Gastroesophageal sphincter (tissue), 4 donors: ENCODE measurements at regions not wholly inside any gene's neighbourhood (a gene's known extent, or its start where the extent isn't known, plus 50 kb on each side); places are given as distances from the start of the nearest gene placed in this dataset.

ENCODE experiments used
- ATAC-seq: fragments of 150-250 bp; one replicate; pipeline ENCODE4 v1.9.1; 2016; ENCODE audit warnings: mild to moderate bottlenecking, moderate library complexity
- H3K27ac ChIP-seq, 4 donors: fragments of 200-600 bp; sonication (generic) in 3 of 4; 1 replicate in 3 of 4; 2 replicates in 1 of 4; pipeline ENCODE4 v1.5.1; 2016 to 2019
- H3K27me3 ChIP-seq: fragments of 200-600 bp; sonication (generic); one replicate; pipeline ENCODE4 v1.5.1; 2019
- H3K36me3 ChIP-seq, 2 donors: fragments of 200-600 bp; sonication (generic); one replicate each; pipeline ENCODE4 v1.5.1; 2019; ENCODE audit warnings: control low read depth in 1 of 2
- H3K4me1 ChIP-seq, 3 donors: fragments of 200-600 bp; sonication (generic); 1 replicate in 2 of 3; 2 replicates in 1 of 3; pipeline ENCODE4 v1.5.1; 2016 to 2019; ENCODE audit warnings: control low read depth in 2 of 3
- H3K4me3 ChIP-seq, 2 donors: fragments of 200-600 bp; sonication (generic); one replicate each; pipeline ENCODE4 v1.5.1; 2019; ENCODE audit warnings: mild to moderate bottlenecking in 1 of 2, moderate library complexity in 1 of 2
- H3K9me3 ChIP-seq, 3 donors: fragments of 200-600 bp; sonication (generic); one replicate each; pipeline ENCODE4 v1.5.1; 2017 to 2019; ENCODE audit warnings: control low read depth in 2 of 3
- EP300 ChIP-seq: sonication (generic); formaldehyde crosslinking; IDR thresholded peaks from one replicate; pipeline ENCODE4 v1.6.1; 2017; ENCODE audit warnings: antibody characterized with exemption, mild to moderate bottlenecking
- POLR2A ChIP-seq, 2 donors: fragments of 450-650 bp; IDR thresholded peaks; one replicate each; pipeline ENCODE4 v1.6.1; 2017; ENCODE audit warnings: antibody characterized with exemption in 2 of 2, mild to moderate bottlenecking in 2 of 2, moderate library complexity in 1 of 2
- POLR2AphosphoS5 ChIP-seq: sonication (generic); formaldehyde crosslinking; IDR thresholded peaks from one replicate; pipeline ENCODE4 v1.6.1; 2017; ENCODE audit warnings: antibody characterized with exemption
- WGBS, 2 donors: methylation state at CpG; one replicate each; pipeline ENCODE4 v1.1.5; 2018; ENCODE audit warnings: low coverage in 1 of 2; 5-methylcytosine and 5-hydroxymethylcytosine counted together
- TF ChIP-seq, protein P1 (sequence below), 4 experiments: fragments of 200-600 bp in 2 of 4; fragments of 450-650 bp in 2 of 4; sonication (generic) in 1 of 4; IDR thresholded peaks; one replicate each; pipeline ENCODE4 v1.5.1; 2017 to 2019; ENCODE audit warnings: antibody characterized with exemption in 4 of 4, mild to moderate bottlenecking in 2 of 4, moderate library complexity in 2 of 4

DNA sequence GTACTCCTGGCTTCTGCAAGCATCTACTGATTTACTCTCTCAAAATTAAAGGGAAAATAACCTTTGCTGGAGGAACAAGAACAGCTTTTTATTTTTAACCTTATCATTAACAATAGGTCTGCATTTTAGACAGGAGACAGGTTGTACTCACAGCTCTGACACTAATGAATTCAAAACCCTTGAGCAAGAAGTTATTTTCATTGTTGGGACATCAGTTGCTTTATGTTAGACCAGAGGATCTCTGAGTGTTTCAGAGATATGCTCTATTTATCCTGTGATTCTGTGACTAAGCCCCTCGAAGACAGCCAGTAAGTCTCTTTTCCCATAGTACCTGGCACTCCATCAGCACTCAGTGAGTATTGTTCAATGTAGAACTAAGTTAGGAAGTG, 190.2 kb upstream of the PCSK5 start:
- H3K4me1 ChIP-seq, result no peaks in the 10 kb centered on the region
- H3K4me3 ChIP-seq, result no peak overlapping the region
- WGBS, 2 donors, result 33% methylated on average over 1 of the region's 1 CpG; no CpG with 5 or more reads in 1 of the 2 donors
- TF ChIP-seq POLR2AphosphoS5, result no peak
- TF ChIP-seq EP300, result no peak
- TF ChIP-seq POLR2A (IDR thresholded peaks at IDR 0.05), result no peak
- TF ChIP-seq, protein P1, sequence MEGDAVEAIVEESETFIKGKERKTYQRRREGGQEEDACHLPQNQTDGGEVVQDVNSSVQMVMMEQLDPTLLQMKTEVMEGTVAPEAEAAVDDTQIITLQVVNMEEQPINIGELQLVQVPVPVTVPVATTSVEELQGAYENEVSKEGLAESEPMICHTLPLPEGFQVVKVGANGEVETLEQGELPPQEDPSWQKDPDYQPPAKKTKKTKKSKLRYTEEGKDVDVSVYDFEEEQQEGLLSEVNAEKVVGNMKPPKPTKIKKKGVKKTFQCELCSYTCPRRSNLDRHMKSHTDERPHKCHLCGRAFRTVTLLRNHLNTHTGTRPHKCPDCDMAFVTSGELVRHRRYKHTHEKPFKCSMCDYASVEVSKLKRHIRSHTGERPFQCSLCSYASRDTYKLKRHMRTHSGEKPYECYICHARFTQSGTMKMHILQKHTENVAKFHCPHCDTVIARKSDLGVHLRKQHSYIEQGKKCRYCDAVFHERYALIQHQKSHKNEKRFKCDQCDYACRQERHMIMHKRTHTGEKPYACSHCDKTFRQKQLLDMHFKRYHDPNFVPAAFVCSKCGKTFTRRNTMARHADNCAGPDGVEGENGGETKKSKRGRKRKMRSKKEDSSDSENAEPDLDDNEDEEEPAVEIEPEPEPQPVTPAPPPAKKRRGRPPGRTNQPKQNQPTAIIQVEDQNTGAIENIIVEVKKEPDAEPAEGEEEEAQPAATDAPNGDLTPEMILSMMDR (IDR thresholded peaks at IDR 0.05), result no peak
- no peaks in the 10 kb centered on the region for H3K9me3 ChIP-seq
- no peaks in the 10 kb centered on the region for H3K36me3 ChIP-seq
- ATAC-seq, result no peak
- no peak overlapping the region for H3K27ac ChIP-seq
- H3K27me3 ChIP-seq, result no peaks in the 10 kb centered on the region

DNA sequence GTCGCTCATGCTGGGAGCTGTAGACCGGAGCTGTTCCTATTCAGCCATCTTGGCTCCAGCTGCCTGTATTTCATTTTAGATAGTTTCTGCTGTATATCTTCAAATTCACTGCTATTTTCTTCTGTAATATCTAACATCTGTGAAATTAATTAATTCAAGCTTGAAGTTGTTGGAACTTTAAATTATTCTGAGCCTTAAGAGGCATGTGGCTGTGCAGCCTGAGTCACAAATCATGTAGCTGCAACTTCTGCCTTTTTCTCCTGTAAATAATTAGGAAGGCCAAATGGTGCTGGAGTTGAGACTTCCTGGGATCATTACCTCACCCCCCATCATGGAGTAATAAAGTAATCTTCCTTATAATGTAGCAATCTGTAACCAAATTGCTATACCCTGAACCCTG, 183.3 kb upstream of the PCSK5 start:
- Histone ChIP-seq H3K27ac (no peak overlapping the region), H3K9me3 (peaks cover 0 to 11% (median 0%) of the 10 kb centered on the region in 3 donors), H3K27me3 (no peaks in the 10 kb centered on the region), H3K36me3 (no peaks in the 10 kb centered on the region), H3K4me3 (no peak overlapping the region), H3K4me1 (no peaks in the 10 kb centered on the region)
- TF ChIP-seq EP300, result no peak
- no peak for TF ChIP-seq POLR2A (IDR thresholded peaks at IDR 0.05)
- TF ChIP-seq, protein P1 (IDR thresholded peaks at IDR 0.05), result no peak
- TF ChIP-seq POLR2AphosphoS5, result no peak
- no peak for ATAC-seq
- 83 to 100% methylated on average over 1 to 2 of the region's 2 CpGs for WGBS, 2 donors

DNA sequence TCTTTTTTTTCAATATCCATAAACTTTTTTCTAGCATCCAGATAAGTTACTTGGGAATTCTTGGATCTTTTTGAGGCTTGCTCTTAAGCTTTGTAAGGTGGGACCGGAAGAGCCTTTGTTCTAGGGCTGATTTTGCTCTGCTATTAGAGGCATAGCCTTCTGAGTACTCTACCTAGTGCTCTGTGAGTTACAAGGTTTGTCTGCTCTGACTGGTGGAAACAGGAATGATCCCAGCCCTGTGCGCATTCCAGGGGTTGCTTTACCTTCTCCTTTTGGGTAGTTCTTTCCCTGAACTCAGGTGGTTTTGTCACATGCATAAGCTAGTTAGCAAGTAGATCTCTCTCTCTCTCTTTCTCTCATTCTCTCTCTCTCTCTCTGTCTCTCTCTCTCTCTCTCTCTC, 180.8 kb upstream of the PCSK5 start:
- WGBS, 2 donors, result 61% methylated on average over 2 of the region's 2 CpGs; no CpG with 5 or more reads in 1 of the 2 donors
- no peak overlapping the region for H3K4me3 ChIP-seq
- no peaks in the 10 kb centered on the region for H3K4me1 ChIP-seq
- H3K36me3 ChIP-seq, result no peaks in the 10 kb centered on the region
- no peak for ATAC-seq
- peaks cover 0 to 11% (median 0%) of the 10 kb centered on the region in 3 donors for H3K9me3 ChIP-seq
- TF ChIP-seq EP300, result no peak
- TF ChIP-seq, protein P1 (IDR thresholded peaks at IDR 0.05), result no peak
- no peak for TF ChIP-seq POLR2AphosphoS5
- TF ChIP-seq POLR2A (IDR thresholded peaks at IDR 0.05), result no peak
- no peak overlapping the region for H3K27ac ChIP-seq
- no peaks in the 10 kb centered on the region for H3K27me3 ChIP-seq

DNA sequence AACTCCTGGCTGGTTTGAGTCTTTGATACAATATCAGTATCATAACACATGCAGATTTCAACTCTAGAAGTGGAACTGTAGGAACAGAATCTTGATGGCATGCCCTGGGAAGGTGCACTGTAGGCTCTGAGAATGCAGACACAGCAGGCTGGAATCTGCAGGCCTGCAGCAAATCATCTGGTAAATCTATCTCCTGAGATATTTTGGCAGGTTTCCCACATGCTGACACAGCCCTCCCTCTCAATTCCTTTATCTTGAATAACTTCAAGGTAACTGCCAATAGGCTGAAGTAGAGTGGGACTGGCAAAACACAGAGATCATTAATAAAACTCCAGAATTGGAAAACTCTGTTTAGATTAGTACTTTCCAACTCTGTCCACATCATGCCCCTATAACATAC, 177.8 kb upstream of the PCSK5 start:
- Histone ChIP-seq H3K36me3 (no peaks in the 10 kb centered on the region), H3K27ac (no peak overlapping the region), H3K4me1 (no peaks in the 10 kb centered on the region), H3K9me3 (no peaks in the 10 kb centered on the region), H3K27me3 (no peaks in the 10 kb centered on the region), H3K4me3 (no peak overlapping the region)
- ATAC-seq, result no peak
- TF ChIP-seq EP300 (no peak), POLR2AphosphoS5 (no peak), POLR2A (IDR thresholded peaks at IDR 0.05) (no peak)
- TF ChIP-seq, protein P1 (IDR thresholded peaks at IDR 0.05), result no peak

DNA sequence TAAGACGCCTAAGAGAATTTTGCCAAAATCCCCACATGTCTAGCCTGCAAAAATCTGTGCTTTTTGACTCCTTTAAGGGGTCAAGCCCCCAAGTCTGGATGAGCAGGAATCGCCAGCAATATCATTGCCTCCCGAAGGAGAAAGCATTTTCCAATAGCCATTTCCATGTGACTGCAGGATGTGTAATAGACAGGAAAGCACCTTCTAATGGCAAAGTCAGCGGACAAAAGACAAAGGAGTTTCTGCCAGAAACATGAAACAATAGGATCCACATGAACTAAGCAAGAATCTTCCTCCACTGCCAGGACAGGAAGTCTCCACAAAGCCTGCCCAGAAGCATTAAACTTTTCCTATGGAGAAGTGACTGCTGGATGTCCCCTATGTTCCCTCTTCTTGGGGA, 177.1 kb upstream of the PCSK5 start:
- TF ChIP-seq POLR2AphosphoS5 (no peak), POLR2A (IDR thresholded peaks at IDR 0.05) (no peak), EP300 (no peak)
- TF ChIP-seq, protein P1 (IDR thresholded peaks at IDR 0.05), result no peak
- 47 to 69% methylated on average over 3 to 4 of the region's 4 CpGs for WGBS, 2 donors
- no peaks in the 10 kb centered on the region for H3K36me3 ChIP-seq
- H3K27me3 ChIP-seq, result no peaks in the 10 kb centered on the region
- H3K4me3 ChIP-seq, result no peak overlapping the region
- no peak overlapping the region for H3K27ac ChIP-seq
- no peaks in the 10 kb centered on the region for H3K4me1 ChIP-seq
- ATAC-seq, result no peak
- no peaks in the 10 kb centered on the region for H3K9me3 ChIP-seq
